ENCODE measurements at regions not wholly inside any gene's neighbourhood (a gene's known extent, or its start where the extent isn't known, plus 50 kb on each side); places are given as distances from the start of the nearest gene placed in this dataset.

DNA sequence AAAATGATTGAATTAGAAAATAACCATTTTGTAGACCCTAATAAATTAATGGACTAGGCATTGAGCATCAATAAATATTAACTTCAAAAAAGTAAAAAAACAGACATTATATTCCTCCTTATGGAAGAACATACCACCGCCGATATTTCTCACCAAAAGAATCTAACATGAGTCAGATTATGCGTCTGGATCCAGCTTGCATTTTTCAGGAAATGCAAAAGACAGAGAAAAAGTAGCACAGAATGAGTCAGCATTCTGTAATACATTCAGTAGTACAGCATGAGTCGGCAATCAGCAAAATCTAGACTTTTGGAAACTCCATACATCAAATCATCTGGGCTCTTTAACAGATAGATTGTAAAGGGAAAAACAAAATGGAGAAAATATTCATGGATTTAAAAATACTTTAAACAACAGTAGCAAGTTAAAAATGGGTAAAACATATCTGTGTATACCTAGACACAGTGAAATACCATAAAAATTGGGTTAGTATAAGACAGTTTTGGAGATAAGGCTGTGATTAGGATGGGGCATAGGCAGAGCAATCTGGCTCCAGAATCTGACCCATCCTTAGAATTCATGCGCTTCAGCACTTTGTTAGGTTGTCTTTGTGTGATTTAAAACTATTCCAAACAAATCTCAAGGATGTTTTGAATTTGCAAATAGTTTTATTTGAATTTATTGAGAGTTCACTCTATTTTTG is 633.0 kb upstream of the FAM241A start:
- no peak for DNase-seq

DNA sequence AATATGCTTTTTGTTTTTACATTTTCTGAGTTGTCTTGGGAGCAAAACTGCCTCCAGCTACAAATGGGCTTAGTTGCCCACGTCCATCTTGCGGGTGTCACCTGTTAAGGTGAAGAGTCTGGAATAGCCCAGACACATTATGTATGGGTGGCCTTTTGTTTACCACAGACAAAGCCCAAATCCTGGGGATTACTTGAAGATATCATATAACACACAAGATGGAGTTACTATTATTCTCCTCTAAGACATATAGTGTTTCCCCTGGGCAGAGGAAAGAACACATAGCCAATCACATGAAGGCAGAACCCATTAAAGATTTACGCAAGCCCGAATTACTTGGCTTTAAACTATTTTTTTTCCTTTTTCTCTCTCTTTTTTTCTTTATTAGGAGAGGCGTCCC is 625.6 kb upstream of the FAM241A start:
- DNase-seq, result no peak

DNA sequence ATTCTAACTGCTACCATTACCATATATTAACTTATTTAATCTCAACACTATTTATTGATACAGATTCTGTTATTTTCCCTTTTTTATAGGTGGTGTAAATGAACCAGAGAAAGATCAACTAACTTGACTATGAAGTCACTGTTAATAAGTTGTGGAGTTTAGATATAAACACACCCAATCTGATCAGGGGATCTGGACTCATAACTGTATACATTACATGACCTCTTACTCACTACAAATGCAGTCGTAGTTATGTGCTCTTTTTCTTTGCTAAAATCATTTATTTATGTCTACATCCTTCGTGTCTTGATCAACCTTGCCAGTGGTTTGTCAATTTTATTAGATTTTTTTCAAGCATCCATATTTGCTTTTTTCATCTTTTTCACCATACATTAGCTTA is 614.8 kb upstream of the FAM241A start:
- DNase-seq, result no peak

DNA sequence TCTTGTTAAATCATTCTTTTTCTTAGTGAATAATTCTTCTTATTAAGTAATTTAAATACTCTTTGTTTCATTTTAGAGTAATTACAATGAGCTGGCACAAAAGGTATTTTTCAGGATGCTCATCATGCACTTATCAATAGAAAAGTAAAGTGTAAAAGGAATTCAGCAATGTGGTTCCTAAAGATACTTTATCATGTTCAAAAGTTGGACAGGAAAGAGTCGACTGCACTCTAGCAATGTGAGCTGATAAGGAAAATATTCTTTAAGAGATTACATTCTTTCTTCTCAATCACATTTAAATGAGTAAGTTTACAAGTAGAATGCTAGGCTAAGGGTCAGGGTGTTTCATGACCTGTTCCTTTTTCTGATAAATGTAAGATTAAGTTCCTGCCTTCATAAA is 609.5 kb upstream of the FAM241A start:
- DNase-seq, result no peak

DNA sequence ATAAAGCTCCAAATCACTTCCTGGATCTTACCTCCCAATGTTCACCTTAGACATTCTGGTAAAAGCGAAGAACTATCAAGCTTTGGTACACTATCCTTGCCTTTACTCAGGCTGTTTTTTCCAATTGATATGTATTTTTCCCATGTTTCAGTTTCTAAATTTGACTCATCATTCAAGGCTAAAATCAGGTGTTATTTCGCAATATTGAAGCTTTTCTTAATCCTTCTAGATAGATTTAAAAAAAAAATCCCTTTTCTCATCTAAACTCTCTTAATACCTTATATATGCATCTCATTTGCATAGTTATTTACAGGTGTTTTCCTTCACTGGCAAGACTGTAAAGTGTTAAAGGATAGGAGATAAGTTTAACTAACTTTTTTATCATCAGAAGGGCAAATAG is 608.1 kb upstream of the FAM241A start:
- DNase-seq, result no peak

DNA sequence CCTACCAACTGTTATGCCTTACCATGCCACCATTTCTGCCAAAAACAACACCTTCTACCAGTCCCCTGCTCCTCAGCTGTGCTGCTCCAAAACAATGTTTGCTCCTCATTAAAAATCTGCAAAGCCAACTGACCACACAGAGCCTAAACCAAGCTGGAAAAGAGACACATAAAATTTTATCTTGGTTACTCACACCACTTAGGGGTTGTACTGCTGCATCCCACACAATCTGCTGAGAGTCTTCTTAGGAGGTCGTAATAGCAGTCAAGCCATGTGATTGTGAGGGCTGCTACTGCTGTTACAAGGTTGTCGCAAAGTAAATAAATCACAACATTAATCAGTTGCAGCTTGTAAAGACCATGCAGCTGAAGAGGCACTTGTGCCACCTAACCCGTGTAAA is 607.4 kb upstream of the FAM241A start:
- DNase-seq, result no peak

DNA sequence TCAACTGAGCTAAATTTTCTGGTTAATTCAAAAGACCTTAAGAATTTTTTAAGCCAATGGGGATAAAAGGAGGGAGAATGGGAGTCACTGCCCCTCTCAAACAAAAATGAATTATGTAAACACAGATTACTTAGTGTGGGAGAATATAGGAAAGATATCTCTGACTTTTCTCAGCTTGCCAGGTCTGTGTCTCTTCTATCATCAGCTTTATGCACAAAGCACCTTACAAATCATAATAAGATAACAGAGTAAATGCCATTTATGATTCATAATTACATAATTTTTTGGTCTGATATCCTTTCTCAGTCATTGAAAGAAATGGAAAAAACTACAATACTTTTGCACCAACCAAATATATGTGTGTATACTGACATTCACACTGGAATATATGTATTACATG is 604.6 kb upstream of the FAM241A start:
- no peak for DNase-seq

DNA sequence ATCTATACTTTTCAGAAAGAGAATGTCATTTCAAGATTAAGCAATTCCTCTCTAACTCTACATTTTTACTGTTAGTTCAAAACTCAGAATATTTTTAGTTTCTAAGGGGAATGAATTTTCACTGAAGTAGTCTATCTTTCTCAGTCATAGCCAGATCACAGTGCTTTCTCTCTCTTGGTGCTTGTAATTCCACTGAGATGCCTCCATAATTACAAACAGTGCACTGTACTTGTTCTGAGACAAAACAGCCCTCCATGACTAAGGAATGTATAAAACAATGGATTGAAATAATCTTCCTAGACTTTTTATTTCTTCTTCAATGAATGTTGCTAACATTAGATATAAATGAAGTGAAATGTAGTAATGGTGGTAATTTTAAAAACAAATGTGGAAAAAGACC is 603.2 kb upstream of the FAM241A start:
- DNase-seq, result no peak

DNA sequence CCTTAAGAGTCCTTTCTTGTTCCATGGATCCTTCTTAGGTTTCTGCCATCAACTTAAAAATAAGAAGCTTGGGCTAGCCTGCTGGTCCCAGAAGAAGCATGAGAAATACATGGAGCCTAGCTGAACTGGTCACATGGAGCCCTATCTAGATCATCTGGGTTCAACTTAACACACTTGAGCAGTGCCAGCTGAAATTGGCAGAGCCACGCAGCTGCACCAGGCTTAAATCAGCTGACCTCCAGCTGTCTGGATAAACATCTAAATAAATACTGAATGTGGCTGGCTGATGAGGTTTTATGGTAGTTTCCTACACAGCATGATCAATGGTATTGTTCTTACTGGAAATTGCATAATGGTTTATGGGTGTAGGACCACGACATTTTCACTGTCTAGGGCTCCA is 598.4 kb upstream of the FAM241A start:
- no peak for DNase-seq

DNA sequence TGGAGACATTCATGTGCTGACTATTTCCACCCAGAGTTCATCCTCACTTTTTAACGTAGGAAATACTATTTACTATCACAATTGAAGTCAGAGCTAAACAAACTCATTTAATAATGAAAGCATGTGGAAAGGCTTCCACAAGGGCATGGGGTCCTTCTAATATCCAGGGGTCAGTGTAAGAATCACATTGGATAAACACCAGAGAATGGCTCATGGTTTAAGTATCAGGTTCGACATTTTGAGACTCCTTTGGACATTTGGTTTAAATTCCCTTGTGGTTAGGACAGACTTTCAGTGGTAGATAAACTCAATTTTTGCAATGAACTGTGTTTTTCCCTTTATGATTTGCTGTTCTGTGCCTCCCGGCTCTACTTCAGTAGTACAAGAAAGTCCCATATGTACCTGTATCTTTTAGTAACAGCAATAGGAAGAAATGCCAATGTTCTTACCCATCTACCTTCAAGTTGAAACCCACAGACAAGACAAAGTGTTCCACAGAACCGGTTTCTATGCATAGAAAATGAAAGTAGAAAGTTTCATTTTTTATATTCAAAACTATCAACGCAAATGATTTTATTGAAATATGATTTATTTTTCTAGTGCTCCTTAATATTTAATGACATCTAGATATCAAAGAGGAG is 589.0 kb upstream of the FAM241A start:
- no peak for DNase-seq

DNA sequence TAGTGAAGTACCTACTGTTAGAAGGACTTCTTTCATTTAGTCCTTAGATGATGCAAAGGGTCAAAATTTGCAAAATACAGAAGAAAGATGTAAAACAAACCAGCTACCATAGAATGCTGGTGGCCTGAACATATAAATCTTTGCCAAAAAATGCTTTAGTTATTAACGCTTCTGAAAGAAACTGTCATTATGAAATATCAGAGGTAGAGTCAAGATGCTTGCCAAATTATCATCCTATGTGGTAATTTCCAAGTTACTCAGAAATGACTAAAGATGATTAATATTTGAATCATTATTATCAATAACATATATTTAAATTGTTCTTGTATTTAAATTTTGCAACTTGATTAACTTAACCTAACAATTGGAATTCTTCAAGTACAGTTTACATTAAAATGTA is 588.4 kb upstream of the FAM241A start:
- no peak for DNase-seq

DNA sequence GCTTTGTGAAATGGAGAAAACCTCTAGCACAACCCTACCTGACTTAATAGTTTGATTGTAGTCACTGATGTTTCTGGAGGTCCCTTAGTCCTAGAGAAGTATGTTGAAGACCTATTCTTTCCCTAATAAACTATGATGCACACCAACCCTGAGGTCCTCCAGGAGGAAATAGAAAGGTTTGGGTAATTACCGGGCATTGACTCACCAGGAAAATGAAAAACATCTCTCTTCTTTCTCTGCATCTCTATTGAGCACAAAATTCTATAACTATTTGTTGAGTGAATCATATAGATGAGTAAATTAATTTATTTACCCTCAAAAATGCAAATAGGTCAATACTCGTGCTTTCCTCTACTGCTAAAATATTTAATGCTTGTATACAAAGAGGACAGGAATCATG is 582.4 kb upstream of the FAM241A start:
- DNase-seq, result no peak

DNA sequence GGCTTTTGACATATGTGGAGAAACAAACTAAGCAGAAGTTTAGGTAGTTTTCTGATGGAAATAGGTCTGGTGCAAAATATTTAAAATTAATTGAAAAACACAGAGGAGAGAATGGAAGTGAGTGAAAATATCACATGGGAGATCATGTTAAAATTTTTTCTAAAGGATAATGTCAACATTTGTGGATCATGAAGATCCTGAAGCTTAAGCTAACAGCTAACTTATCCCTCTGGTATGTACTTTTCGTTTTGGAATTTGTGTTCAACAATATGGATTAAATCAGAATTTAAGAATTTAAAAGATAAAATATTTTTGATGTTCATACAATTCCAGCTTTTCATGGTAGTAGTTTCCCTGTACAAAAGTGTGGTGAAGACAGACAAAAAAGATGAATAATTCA is 572.8 kb upstream of the FAM241A start:
- no peak for DNase-seq

DNA sequence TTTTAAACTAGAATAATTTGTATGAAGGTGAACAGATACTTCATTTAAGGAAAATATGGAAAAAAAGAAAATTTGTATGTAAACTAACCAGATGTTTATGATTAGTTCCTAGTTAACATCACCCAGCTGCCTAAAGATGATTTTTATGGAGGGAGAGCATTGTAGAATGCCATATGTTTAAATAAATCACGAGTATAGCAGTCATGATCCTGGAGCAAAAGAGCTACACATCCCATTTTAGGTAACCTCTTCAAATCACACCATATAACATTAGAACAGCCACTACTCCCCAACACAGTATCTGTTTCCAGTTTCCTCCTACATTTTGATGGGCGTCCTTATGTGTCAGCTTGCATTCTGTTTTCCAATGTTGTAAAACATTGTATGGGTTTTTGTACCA is 571.9 kb upstream of the FAM241A start:
- no peak for DNase-seq

DNA sequence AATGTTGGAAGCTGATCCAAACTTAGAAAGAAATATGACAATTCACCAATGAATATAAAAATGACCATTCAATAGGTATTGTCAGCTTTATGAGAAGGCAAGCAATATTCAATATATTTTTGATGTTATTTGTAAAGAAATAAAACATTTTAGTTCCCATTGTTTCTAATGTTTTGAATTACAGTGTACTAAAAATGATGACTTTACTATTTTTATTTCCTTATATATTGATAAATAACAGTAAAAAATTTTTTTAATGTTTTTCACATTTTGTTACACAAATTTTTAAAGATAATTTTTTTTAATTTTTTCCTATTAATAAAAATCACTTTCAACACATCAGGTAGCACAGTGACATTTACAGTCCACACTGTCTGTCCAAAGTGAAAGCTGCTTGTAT is 565.5 kb upstream of the FAM241A start:
- no peak for DNase-seq

DNA sequence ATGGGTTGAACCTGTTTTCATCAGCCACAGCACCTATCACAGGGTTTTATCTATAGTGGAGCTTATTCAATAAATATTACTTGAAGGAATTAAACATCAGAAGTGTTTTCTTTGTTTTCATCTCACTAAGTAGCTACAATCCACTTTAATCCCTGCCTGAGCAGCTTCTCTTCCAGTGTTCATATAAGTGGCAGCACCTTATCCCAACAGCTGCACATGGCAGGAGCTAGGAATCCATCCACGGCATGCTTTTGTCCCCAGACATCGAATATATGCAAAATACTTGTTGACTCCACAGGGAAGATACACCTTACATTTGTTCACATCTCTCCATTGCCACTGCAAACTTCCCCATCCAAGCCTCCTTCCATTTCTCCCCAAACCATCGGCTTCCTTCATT is 549.8 kb upstream of the FAM241A start:
- no peak for DNase-seq

DNA sequence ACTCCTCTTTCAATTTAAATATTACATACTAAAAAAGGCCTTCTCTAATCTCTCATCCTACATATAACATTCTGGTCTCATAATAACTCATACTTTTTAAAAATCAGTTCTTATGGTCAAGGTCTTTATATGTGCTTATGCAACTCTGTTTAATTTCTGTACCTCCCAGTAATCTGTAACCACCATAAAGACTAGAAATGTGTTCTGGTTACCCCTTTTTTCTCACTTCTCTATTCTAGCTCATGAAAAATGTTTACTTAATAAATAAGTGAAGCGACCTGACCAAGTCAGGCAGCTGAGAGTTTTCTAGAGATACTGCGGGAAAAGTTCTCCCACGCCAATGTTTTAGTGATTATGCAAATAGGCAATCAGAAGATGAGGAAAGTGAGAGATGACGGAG is 548.8 kb upstream of the FAM241A start:
- DNase-seq, result no peak

DNA sequence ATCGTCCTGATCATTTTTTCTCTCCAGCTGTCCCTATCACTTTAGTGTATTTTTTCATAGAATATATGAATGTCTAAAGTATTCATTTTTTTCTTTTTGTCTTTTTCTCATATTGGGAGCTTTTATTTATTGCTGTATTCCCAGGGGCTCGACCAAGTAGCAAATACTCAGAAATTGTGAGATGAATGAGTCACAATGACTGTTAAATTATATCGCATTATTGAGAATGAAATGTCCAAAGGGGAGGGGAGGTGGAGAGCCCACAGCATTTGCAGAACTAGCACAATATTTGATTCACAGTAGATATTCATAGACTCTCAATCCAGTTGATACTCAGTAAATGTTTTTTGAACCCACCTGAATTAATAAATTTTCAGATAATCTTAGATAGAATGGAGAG is 543.6 kb upstream of the FAM241A start:
- no peak for DNase-seq

DNA sequence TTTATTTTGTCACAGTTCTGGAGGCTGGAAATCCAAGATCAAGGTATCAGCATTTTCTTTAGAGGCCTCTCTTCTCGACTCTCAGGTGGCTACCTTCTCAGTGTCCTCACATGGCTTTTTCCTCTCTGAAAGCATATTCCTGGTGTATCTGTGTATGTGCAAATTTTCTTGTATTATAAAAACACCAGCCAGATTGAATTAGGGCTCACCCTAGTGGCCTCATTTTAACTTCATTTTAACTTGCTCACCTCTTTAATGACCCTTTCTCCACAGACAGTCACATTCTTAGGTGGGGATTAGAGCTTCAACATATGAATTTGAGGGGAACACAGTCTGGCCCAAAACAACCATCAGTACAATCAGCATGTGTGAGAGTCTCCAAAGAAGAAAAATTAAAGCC is 542.4 kb upstream of the FAM241A start:
- no peak for DNase-seq

DNA sequence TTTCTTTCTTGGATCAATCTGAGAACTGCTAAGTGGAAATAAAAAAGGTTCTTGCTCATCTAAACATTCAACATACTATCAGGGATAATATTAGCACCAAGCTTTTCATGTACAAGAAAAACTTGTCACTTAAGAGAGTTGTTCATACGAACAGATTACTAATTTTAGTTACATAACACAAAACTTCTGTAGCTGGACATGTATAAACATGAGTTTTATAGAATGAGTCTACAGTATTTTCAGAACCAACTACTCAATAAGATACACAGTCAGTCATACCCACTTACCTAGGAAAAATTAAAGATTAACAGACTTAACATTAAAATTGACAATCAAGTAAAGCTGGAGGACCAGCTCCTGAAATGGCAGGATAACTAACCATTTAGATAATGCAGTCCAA is 540.1 kb upstream of the FAM241A start:
- DNase-seq, result no peak

DNA sequence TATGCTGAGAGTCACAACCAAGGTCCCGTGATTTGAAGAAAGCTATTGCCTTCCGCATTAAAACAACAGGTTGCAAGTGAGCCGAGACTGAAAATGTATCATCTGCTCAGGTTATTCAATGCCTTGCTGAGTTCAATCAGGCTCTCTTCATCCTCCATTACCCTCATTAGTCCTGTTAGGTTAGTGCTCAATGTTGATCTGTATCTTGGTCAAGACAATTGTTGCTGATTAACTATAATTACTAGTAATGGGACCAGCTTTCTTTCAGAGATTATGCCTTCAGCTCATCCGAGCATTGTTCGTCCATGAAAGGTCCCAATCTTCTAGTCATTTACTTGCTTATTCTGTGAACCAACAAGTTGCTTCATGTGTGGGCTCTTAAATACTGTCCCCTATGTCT is 534.6 kb upstream of the FAM241A start:
- DNase-seq, result no peak

DNA sequence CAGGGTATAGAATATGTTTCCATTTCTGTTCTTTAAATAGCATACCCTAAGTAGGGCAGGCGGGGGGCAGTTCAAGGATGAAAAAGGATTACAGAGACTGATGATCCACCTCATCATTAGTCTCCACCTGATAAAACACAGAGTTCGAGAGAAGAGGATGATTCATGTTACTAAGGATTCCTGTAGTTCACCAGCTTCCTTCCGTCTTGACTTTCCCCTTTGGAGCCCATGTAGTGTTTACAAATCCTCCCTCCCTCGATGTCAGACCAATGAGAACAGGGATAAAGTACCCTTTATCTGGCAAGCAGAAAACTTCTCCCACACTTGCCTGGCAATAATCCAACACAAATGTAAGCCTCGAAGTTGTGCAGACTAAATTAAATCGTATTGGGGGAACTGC is 526.3 kb upstream of the FAM241A start:
- DNase-seq, result no peak

DNA sequence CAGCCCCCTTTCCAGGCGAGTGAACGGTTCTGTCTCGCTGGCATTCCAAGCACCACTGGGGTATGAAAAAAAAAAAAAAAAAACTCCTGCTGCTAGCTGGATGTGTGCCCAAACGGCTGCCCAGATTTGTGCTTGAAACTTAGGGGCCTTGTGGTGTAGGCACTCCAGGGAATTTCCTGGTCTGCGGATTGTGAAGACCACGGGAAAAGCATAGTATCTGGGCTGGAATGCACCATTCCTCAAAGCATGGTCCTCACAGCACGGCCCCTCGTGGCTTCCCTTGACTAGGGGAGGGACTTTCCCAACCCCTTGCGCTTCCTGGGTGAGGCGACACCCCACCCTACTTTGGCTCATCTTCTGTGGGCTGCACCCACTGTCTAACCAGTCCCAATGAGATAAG is 516.8 kb upstream of the FAM241A start:
- no peak for DNase-seq

DNA sequence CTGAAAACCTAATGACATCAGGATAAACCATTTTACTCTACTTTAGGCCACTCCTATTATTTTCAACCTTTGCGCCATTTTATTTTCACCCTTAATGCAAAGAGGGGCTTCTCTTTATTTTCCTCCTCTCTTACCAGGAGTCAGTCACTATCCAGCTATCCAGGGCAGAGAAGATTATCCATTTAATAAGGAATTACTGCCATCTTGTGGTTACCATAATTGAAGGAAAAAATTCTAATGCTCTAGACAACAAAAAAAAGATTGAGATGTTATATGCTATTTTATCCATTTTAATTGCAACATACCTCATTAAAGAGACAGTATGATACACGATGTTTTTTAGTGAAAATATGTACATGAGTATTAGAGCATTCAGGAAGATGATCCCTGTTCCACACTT is 514.5 kb upstream of the FAM241A start:
- no peak for DNase-seq

Data from stimulated activated CD4-positive, alpha-beta T cell treated with anti-CD3 and anti-CD28 coated beads, Interleukin-2, amount 100 ng/mL, for 24 hours (primary cell).